GM19328 (cell line): ENCODE measurements at regions not wholly inside any gene's neighbourhood (a gene's known extent, or its start where the extent isn't known, plus 50 kb on each side); places are given as distances from the start of the nearest gene placed in this dataset.
"Not testable (repeated sequence)": the region's sequence is repeated elsewhere in the genome, so short reads cannot be mapped to it uniquely, and the experiment has no call there.

Experiments
- ATAC-seq: cut with Tn5 transposase; IDR thresholded peaks from one replicate; pipeline ENCODE4 v1.9.1; 2021; ENCODE audit warnings: mild to moderate bottlenecking, moderate library complexity; ENCODE audit not compliant: unreplicated experiment

DNA sequence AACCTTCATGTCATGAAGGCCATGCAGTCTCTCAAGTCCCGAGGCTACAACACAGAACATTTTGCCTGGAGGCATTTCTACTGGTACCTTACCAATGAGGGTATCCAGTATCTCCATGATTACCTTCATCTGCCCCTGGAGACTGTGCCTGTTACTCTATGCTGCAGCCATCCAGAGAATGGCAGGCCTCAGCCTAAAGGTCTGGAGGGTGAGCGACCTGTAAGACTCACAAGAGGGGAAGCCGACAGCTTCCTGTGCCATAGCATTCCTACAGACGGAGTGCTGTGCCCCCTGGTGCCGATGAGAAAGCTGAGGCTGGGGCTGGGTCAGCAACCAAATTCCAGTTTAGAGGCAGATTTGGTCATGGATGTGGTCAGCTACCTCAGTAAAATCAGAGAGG is 51.3 kb upstream of the CADPS start:
- no peak for ATAC-seq

DNA sequence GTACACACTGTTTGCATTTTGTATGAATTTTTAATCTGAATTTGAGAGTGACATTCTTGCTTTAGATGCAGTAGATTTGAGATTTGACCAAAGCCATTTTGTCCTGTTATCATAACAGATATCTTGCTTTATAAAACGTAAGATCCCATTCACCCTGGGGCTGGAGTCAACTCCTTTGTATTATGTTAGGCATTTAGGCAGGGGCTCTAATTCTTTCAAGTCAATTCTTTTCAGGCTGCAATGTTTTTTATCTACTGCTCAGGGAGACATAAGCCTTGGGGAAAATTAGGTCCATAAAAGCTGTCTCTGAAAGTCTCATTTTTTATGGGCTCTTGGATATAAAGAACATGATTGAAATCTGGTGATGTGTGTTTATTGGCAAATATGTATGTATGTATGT is 53.0 kb upstream of the CADPS start:
- ATAC-seq, result no peak

DNA sequence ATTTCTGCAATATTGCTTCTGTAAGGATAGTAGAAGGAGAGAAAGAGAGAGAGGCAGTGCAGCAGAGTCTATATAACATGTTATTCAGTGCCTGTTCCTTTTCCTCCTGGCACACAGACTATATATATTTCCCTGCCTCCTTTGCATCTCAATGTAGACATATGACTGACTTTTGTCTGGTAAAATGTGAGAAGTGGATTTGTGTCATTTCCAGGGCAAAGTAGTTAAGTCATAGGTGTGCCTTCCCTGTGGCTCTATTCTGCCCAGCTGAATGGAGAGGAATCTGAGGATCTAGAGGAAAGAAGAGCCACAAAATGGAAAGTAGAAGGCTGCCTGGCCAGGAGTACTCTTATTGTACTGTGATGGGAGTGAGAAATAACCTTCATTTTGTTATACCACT is 54.6 kb upstream of the CADPS start:
- ATAC-seq, result no peak

DNA sequence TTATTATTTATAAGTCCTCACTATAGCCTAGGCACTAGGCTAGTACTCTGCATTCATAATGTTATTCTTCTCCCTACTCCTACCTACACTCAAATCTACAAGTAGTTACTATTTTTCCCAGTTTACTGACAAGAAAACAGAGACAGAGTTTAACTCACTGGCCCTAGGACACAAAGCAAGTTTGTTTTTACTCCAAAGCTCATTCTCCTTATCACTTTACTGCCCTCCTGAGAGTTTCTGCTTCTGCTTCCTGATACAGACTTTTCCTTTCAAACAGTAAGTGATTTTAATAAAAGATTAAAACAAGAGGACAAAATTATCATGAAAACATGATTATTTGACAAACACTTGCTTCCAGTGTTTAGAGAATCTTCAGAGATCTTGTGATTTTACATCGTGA is 60.6 kb upstream of the CADPS start:
- ATAC-seq, result no peak

DNA sequence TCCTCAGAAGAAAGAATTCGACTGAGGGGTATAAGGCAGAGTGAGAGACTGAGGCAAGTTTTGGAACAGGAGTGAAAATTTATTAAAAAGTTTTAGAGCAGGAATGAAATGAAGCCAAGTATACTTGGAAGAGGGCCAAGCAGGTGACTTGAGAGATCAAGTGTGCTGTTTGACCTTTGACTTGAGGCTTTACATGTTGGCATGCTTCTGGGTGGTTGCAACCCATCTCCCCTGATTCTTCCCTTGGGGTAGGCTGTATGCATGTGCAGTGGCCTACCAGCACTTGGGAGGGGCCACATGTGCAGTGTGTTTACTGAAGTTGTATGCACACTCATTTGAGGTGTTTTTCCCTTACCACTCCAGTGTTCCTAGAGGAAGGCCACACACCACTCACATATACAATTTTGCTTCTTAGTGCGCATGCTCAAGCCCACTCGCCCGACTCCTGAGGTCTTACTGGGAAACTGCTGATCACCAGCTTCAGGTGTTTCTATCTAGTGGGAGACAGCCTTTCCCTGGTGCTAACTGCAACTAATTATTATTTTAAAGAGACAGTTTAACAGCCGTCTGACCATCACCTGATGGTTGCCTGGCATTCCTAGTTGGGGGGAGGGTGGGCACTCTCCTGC is 61.5 kb upstream of the CADPS start:
- no peak for ATAC-seq

DNA sequence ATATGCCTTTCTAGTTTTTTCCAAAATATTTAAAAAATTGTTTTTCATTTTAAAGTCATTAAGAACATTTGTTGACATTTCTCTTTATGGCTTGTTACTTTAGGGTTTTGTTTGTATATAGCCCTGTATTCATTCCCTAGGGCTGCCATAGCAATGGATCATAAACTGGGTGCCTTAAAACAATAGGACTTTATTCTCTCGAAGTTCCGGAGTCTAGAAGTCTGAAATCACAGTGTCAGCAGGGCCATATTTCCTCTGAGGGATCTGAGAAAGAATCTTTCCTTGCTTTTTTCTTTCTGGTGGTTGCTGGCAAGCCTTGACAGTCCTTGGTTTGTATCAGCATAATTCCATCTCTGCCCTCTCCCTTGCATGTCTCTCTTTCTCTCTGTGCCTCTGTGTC is 63.4 kb upstream of the CADPS start:
- ATAC-seq, result no peak

DNA sequence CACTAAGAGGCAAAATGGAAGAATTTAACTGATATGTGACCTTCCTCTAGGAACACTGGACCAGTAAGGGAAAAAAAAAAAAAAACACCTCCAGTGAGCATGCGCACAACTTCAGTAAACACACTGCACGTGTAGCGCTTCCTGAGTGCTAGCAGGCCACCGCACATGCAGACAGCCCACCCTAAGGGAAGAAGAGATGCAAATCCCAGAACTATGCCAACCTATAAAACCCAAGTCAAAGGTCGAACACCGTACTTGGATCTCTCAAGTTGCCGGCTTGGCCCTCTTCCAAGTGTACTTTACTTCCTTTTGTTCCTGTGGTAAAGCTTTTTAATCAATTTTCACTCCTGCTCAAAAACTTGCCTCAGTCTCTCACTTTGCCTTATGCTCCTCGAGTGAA is 64.5 kb upstream of the CADPS start:
- no peak for ATAC-seq

DNA sequence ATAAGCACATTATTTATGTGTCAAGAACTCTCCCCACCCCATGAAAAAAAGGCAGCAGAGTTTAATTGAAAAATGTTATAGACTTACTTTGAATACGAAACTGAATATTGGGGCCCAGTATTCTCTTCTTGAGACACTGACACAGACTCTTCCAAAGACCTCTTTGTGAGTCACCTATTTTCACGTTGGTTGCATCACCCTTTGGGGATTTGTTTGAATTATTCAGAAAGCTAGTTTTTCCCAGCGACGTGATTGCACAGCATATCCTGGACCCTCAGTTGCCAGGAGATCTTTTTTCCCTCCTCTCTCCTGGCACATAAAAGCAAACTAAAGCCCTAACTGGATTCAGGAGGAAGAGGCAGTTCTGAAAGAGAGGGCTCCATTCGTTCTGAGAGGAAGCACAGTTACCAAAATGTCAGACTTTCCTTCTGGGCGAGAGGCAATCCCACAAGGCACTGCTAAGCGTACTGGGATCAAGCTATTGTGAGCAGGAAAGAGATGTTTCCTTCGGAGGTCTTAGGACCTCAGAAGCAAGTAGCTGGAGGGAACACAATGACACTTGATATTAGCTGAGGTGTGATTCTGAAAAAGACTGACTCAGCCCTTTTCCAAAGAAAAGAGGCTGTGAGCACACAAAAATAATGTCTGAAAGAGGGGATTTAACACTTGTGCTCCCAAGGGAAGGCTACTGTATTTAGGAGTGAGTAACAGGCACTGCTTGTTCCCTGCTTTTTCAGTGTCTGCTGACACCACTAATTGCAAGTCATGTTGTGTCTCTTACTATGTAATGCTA is 65.8 kb upstream of the CADPS start:
- ATAC-seq, result no peak

DNA sequence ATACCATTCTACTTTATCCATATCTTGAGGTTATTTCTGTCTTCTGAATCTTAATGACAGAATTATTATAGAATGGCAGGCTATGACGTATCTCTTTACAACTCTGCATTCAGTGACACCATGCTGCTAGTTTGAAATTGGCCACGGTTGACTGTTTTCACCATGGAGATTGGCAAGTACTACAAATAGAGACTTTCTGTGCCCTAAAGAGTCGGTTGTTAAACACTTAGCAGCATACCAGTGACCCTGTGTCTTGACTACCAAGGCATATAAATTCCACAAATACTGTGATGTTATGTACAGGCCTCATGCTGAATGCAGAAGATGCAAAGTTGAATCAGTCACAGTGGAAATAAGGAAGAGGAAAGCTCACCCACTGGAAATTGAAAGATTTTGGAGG is 67.0 kb upstream of the CADPS start:
- ATAC-seq, result no peak

DNA sequence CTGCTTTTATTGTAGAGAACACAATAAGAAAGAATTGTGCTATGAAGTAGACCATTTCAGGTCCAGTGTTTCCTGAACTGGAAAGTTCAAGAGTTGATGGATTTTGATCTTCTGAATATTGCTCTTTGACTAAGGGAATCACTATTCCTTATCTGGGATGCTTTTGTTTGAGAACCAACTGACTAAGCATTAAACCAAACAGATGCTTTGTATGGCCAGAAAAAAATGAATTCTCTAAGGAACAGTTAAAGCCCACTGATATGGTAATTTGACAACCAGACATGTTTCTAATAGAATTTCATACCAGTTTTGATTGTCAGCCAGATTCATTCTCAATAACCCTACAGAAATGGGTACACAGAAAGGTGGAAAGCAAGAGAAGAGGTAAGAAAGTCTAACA is 67.5 kb upstream of the CADPS start:
- no peak for ATAC-seq

DNA sequence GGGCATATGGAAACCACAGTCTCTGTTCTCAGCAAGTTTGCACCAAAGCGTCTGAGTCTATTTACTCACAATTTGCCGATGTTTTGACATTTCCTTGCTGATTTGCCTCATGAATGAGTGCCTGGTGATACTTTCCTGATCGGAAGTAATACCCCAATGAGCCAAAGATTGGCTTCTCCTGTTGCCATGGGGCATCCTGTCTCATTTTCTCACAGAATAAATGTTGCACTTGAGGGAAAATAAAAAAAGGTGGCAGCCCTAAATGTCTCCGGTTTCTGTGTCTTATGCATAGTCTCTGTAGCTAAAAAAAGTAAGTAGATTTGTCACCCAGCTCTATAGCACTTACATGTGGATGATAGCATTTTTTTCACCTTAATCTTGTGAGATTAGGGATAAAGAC is 73.7 kb upstream of the CADPS start:
- ATAC-seq, result no peak

DNA sequence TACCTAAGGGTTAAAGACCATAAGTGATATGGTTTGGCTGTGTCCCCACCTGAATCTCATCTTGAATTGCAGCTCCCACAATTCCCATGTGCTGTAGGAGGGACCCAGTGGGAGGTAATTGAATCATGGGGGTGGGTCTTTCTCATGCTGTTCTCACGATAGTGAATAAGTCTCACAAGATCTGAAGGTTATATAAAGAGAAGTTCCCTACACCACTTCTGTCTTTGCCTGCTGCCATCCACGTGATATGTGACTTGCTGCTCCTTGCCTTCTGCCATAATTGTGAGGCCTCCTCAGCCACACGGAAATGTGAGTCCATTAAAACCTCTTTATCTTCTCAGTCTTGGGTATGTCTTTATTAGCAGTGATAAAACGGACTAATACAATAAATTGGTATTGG is 75.0 kb upstream of the CADPS start:
- no peak for ATAC-seq

DNA sequence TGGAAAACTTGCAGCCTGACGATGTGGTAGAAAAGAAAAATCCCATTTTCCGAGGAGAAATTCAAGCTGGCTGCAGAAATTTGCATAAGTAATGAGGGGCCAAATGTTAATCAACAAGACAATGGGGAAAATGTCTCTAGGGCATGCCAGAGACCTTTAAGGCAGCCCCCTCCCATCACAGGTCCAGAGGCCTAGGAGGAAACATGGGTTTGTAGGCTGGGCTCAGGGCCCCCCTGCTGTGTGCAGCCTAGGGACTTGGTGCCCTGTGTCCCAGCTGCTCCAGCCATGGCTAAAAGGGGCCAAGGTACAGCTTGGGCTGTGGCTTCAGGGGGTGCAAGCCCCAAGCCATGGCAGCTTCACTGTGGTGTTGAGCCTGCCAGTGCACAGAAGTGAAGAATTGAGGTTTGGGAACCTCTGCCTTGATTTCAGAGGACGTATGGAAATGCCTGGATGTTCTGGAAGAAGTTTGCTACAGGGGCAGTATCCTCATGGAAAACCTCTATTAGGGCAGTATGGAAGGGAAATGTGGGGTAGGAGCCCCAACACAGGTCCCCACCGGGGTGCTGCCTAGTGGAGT is 75.9 kb upstream of the CADPS start:
- no peak for ATAC-seq

DNA sequence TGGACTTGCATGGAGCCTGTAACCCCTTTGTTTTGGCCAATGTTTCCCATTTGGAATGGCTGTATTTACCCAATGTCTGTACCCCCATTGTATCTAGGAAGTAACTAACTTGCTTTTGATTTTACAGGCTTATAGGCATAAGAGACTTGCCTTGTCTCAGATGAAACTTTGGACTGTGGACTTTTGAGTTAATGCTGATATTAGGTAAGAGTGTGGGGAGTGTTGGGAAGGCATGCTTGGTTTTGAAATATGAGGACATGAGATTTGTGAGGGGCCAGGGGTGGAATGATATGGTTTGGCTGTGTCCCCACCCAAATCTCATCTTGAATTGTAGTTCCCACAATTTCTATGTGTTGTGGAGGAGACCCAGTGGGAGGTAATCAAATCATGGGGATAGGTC is 76.7 kb upstream of the CADPS start:
- ATAC-seq, result not testable (repeated sequence)

DNA sequence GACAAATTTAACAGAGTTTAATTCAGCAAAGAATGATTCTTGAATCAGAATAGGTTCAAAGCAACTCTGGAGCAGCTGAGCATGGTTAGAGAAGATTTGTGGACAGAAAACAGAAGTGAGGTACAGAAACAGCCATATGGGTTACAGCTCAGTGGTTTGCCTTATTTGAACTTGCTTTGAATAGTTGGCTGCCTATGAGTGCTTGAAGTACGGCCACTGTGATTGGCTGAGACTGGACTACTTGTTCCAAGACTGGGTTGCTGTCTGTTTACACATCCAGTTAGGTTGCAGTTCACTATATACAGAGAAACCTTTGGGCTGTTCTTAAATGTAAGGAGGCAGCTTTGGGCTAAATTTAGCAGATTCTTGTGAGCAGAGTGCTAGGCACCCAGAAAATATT is 79.4 kb upstream of the CADPS start:
- peak; percentile 86 for ATAC-seq

DNA sequence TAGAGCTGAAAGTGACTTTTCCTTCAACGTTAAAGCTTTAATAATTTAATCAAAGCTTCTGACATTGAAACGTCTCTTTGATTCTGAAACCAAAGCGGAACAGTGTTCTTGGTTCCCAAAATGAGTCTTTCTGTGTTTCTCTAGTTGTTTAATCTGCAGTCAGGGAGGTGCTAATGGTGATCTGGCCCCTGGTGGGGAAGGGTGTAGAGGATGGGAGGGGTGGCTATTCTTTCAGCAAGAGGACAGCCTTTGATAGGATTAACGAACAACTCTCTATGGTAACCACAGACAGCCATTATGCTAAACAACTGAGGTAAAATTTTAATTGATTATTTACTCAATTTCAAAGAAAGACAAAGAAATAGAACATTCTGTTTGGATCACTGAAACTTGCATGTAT is 79.9 kb upstream of the CADPS start:
- ATAC-seq, result no peak

DNA sequence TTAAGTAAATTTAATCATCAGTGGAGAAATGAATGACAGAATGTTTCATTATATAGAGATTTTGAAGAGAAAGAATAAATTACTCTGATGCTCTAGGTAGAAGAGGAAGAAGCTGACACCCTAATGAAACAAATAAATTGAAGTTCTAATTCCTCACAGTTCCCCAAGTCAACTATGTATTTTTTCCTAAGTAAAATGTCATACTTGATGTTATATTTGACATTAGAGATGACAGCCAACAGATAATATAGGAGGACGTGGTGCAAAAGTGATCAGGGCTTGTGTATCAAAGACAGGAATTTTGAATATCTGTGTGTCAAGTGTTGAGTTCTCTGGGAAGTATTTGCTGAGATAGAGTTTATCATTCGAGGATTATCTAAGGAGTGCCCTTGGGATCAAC is 81.2 kb upstream of the CADPS start:
- no peak for ATAC-seq

DNA sequence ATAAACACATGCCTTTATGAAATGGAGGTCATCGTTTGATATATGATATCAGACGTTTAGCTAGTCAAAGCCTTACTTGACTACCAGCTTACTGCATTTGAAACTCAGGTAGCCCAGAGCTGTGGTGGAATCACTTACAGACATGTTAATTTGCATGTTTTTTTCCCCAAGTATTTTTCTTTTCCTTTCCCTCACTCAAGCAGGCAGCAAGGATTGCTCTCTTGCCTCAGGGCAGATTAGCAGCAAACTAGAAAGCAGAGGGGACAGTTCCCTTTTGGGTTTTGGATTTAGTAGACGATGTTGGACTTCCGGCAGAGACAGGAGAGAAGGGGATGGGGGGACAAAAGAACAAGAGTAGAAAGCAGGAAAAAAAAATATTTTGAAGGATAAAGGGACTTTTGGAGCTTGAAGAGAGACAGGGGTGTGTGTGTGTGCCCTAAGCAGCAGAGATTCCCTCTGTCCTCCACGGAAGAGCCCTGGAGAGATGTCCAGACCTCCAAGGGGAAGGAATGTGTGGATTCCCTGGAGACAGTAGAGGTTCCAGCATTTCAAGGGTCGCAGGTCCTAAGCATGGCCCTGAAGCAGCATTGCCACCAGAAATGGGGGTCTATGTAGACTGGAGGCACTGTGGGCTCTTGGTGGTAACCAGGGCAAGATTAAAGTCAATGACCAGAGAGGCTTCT is 86.8 kb upstream of the CADPS start:
- ATAC-seq, result no peak

DNA sequence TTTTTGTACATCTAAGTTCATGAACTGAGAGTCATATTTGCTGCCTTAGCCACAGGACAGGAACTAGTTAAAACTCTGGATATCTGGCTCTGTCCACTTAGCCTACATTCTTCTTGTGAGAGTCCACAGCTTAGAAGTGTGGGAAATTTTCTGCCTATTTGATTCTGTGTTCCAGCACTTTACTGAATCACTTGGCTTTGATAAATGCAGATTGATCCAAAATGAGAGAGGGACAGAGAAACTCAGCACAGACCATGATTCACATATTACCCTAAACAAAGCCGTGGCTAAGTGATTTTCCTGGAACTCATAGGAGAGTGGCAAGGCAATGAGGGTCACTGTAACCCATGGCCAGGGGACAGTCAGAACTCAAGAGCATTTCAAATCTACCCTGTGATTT is 87.5 kb upstream of the CADPS start:
- no peak for ATAC-seq

DNA sequence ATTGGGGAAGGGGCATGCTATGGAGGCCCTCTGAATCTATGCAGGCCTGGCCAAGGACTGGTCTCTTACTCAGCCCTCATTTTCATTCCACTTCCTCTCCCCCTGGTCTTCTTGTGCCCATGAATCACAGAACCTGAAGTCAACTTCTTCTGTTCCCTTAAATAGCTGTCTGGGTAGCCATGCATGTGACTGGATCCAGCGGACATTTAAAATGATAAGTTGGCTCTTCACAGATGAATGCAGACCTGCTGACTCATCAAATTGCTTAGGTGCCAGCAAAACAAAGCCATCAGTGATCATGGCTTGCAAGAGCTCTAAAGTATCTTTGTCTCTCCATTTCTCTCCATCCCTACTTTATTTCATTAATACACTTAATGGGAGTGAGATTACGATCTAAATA is 90.1 kb upstream of the CADPS start:
- ATAC-seq, result no peak

DNA sequence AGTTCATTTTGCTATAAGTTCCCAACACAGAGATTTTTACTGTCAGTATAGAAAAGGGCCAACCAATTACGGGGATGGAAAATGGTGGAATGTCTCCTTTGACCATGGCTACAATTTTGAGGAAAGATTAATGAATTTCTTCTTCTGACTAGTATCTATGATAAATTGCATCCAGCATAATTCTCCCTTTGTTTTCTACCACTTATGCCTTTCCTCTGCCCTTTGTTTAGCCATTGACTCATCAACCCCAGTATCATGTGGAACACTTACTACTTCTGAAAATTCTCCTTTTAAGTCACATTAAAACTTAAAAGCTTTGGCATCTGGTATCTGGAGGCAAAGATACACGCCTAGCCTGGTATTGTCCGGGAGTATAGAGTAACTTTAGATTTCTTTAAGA is 92.9 kb upstream of the CADPS start:
- ATAC-seq, result no peak

DNA sequence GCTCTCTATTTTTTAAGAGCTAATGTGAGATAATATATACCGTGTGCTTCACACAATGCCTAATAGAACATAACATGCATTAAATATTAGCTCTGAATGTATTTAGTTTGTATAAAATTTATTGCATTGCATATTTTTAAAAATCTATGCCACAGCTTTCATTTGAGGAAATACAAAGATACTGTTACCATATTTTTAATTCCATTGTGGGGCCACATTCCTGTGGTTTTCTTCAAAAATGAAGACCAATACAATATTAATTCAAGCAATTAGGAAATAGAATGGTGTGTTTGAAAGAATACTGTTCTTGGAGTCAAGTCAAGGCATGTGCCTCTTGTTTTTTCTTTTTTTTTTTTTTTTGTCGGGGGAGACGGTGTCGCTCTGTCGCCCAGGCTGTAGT is 95.4 kb upstream of the CADPS start:
- ATAC-seq, result no peak
